H9 (cell line): ENCODE measurements at regions not wholly inside any gene's neighbourhood (a gene's known extent, or its start where the extent isn't known, plus 50 kb on each side); places are given as distances from the start of the nearest gene placed in this dataset.

Experiments used
- DNase-seq: peaks from one replicate; pipeline ENCODE4 v3.0.0-alpha.2; 2017
- H2AFZ ChIP-seq: one replicate; pipeline ENCODE4 v1.6.1; 2013; ENCODE audit warnings: mild to moderate bottlenecking, low read length, control low read depth, moderate library complexity
- H2AK5ac ChIP-seq: 2 replicates; pipeline ENCODE4 v1.6.1; 2013; ENCODE audit warnings: low read length, control low read depth, mixed read lengths; ENCODE audit not compliant: insufficient read length
- H2BK120ac ChIP-seq: one replicate; pipeline ENCODE4 v1.6.1; 2013; ENCODE audit warnings: low read depth, mild to moderate bottlenecking, low read length, control low read depth, inconsistent platforms; ENCODE audit not compliant: poor library complexity, severe bottlenecking
- H2BK12ac ChIP-seq: 2 replicates; pipeline ENCODE4 v1.6.1; 2013; ENCODE audit warnings: low read length, control low read depth, mixed read lengths, low read depth; ENCODE audit not compliant: insufficient read length
- H2BK15ac ChIP-seq: 2 replicates; pipeline ENCODE4 v1.6.1; 2013; ENCODE audit warnings: low read depth, low read length, control low read depth
- H2BK20ac ChIP-seq: one replicate; pipeline ENCODE4 v1.6.1; 2013; ENCODE audit warnings: low read depth, mild to moderate bottlenecking, low read length, control low read depth, inconsistent platforms; ENCODE audit not compliant: poor library complexity, severe bottlenecking
- H2BK5ac ChIP-seq: 2 replicates; pipeline ENCODE4 v1.6.1; 2013; ENCODE audit warnings: low read length, control low read depth, mixed read lengths; ENCODE audit not compliant: insufficient read length
- H3K14ac ChIP-seq: 2 replicates; pipeline ENCODE4 v1.6.1; 2013; ENCODE audit warnings: low read length, control low read depth; ENCODE audit not compliant: insufficient read depth
- H3K18ac ChIP-seq: 2 replicates; pipeline ENCODE4 v1.6.1; 2013; ENCODE audit warnings: low read depth, mild to moderate bottlenecking, mixed read lengths, low read length, control low read depth; ENCODE audit not compliant: insufficient read length
- H3K23ac ChIP-seq: 2 replicates; pipeline ENCODE4 v1.6.1; 2013; ENCODE audit warnings: low read length, control low read depth, mixed read lengths, low read depth; ENCODE audit not compliant: insufficient read length
- H3K23me2 ChIP-seq: 2 replicates; pipeline ENCODE4 v1.6.1; 2013; ENCODE audit warnings: low read depth, mild to moderate bottlenecking, mixed read lengths, low read length, control low read depth; ENCODE audit not compliant: insufficient read length, poor library complexity, severe bottlenecking
- H3K27ac ChIP-seq: 2 replicates; pipeline ENCODE4 v1.5.1; 2013; ENCODE audit warnings: low read length, control low read depth, mixed read lengths, low read depth; ENCODE audit not compliant: insufficient read length
- H3K27me3 ChIP-seq: 2 replicates; pipeline ENCODE4 v1.6.1; 2013; ENCODE audit warnings: low read length, control low read depth, inconsistent platforms; ENCODE audit not compliant: insufficient read depth
- H3K4ac ChIP-seq: 2 replicates; pipeline ENCODE4 v1.6.1; 2013; ENCODE audit warnings: low read depth, mild to moderate bottlenecking, control low read depth, inconsistent platforms, low read length, moderate library complexity
- H3K4me1 ChIP-seq: 2 replicates; pipeline ENCODE4 v1.6.1; 2013; ENCODE audit warnings: low read length, control low read depth, inconsistent platforms; ENCODE audit not compliant: insufficient read depth
- H3K4me2 ChIP-seq: 2 replicates; pipeline ENCODE4 v1.6.1; 2013; ENCODE audit warnings: low read length, control low read depth, mixed read lengths; ENCODE audit not compliant: insufficient read length, insufficient read depth
- H3K56ac ChIP-seq: 2 replicates; pipeline ENCODE4 v1.6.1; 2013; ENCODE audit warnings: low read depth, mild to moderate bottlenecking, mixed read lengths, low read length, control low read depth; ENCODE audit not compliant: insufficient read length
- H3K79me1 ChIP-seq: 2 replicates; pipeline ENCODE4 v1.6.1; 2013; ENCODE audit warnings: low read depth, mild to moderate bottlenecking, moderate library complexity, low read length, control low read depth, inconsistent platforms; ENCODE audit not compliant: insufficient read depth, poor library complexity, severe bottlenecking
- H3K79me2 ChIP-seq: 2 replicates; pipeline ENCODE4 v1.6.1; 2013; ENCODE audit warnings: low read length, control low read depth, inconsistent platforms; ENCODE audit not compliant: insufficient read depth
- H3K9ac ChIP-seq: 2 replicates; pipeline ENCODE4 v1.6.1; 2013; ENCODE audit warnings: low read length, control low read depth, mixed read lengths; ENCODE audit not compliant: insufficient read length; ENCODE audit errors: extremely low read depth
- H3K9me3 ChIP-seq: one replicate; pipeline ENCODE4 v1.6.1; 2013; ENCODE audit warnings: low read depth, low read length, inconsistent platforms; ENCODE audit not compliant: control insufficient read depth
- H3T11ph ChIP-seq: one replicate; pipeline ENCODE4 v1.6.1; 2013; ENCODE audit warnings: mild to moderate bottlenecking, low read length, control low read depth, inconsistent platforms
- H4K20me1 ChIP-seq: one replicate; pipeline ENCODE4 v1.6.1; 2013; ENCODE audit not compliant: control insufficient read depth, insufficient read length, insufficient read depth
- H4K5ac ChIP-seq: 2 replicates; pipeline ENCODE4 v1.6.1; 2013; ENCODE audit warnings: low read depth, mild to moderate bottlenecking, mixed read lengths, low read length, control low read depth; ENCODE audit not compliant: insufficient read length
- H4K8ac ChIP-seq: replicated peaks from 2 replicates; pipeline ENCODE4 v1.6.1; 2013; ENCODE audit warnings: low read length, control low read depth, mixed read lengths, low read depth; ENCODE audit not compliant: insufficient read length
- H4K91ac ChIP-seq: 2 replicates; pipeline ENCODE4 v1.6.1; 2013; ENCODE audit warnings: low read depth, mild to moderate bottlenecking, moderate library complexity, mixed read lengths, low read length, control low read depth; ENCODE audit not compliant: insufficient read length
- H3K27ac Mint-ChIP-seq, 3 experiments: 2 replicates in 2 of 3; 3 replicates in 1 of 3; pipeline ENCODE4 v1.8.0; 2020 to 2021; ENCODE audit warnings: mixed read lengths in 3 of 3, mild to moderate bottlenecking in 1 of 3, moderate library complexity in 1 of 3
- H3K27me3 Mint-ChIP-seq: 2 replicates; pipeline ENCODE4 v1.8.0; 2021; ENCODE audit warnings: low read depth, mild to moderate bottlenecking, moderate library complexity, mixed read lengths
- H3K36me3 Mint-ChIP-seq, 3 experiments: 2 replicates in 2 of 3; 3 replicates in 1 of 3; pipeline ENCODE4 v1.8.0; 2020 to 2021; ENCODE audit warnings: low read depth in 3 of 3, mixed read lengths in 3 of 3; ENCODE audit not compliant: insufficient read depth in 1 of 3
- H3K4me1 Mint-ChIP-seq, 2 experiments: 2 replicates each; pipeline ENCODE4 v1.8.0; 2020; ENCODE audit warnings: mixed read lengths in 2 of 2
- H3K4me3 Mint-ChIP-seq, 2 experiments: 2 replicates in 1 of 2; 3 replicates in 1 of 2; pipeline ENCODE4 v1.8.0; 2020 to 2021; ENCODE audit warnings: mild to moderate bottlenecking in 2 of 2, mixed read lengths in 2 of 2, moderate library complexity in 1 of 2
- H3K9me3 Mint-ChIP-seq, 2 experiments: 2 replicates in 1 of 2; 3 replicates in 1 of 2; pipeline ENCODE4 v1.8.0; 2020; ENCODE audit warnings: mild to moderate bottlenecking in 2 of 2, mixed read lengths in 2 of 2, moderate library complexity in 1 of 2
- CTCF ChIP-seq: fragments of 200-600 bp; sonication (generic); conservative IDR thresholded peaks from 3 replicates; pipeline ENCODE4 v1.8.0; 2021; ENCODE audit warnings: antibody characterized with exemption, mild to moderate bottlenecking
- WGBS: extraction: QIAGEN DNeasy Blood & Tissue Kit; methylation state at CpG from one replicate; pipeline ENCODE4 v1.1.7; 2013; ENCODE audit warnings: missing lambda C conversion rate, low lambda C conversion rate, mixed read lengths; ENCODE audit not compliant: insufficient read length; ENCODE audit errors: extremely low coverage; 5-methylcytosine and 5-hydroxymethylcytosine counted together

- H3K79me1 ChIP-seq = no peaks in the 10 kb centered on the region
- H2BK15ac ChIP-seq = no peak overlapping the region
- no peak overlapping the region for H3K9ac ChIP-seq
- no peak overlapping the region for H3K27ac Mint-ChIP-seq
- no peaks in the 10 kb centered on the region for H4K20me1 ChIP-seq
- no peak overlapping the region for H3K56ac ChIP-seq
- H2AFZ ChIP-seq = no peak overlapping the region
- no peaks in the 10 kb centered on the region for H3K23me2 ChIP-seq
- H3K4me1 Mint-ChIP-seq = no peaks in the 10 kb centered on the region
- peaks cover 0 to under 1% (median 0%) of the 10 kb centered on the region in 3 experiments; a peak in 1 of 7 replicates for H3K36me3 Mint-ChIP-seq
- no peak overlapping the region for H4K91ac ChIP-seq
- H3K14ac ChIP-seq = no peak overlapping the region
- H3K27me3 ChIP-seq = no peaks in the 10 kb centered on the region
- no peak overlapping the region for H2AK5ac ChIP-seq
- no peak overlapping the region for H3K18ac ChIP-seq
- no peak for TF ChIP-seq CTCF
- no peak overlapping the region for H2BK5ac ChIP-seq
- no peak overlapping the region for H3K4me2 ChIP-seq
- no peak overlapping the region for H4K5ac ChIP-seq
- H2BK12ac ChIP-seq = no peak overlapping the region
- H3K4me3 Mint-ChIP-seq = no peak overlapping the region
- H3K4me1 ChIP-seq = no peaks in the 10 kb centered on the region
- H3K23ac ChIP-seq = no peak overlapping the region
- no peaks in the 10 kb centered on the region for H3K79me2 ChIP-seq
- no peaks in the 10 kb centered on the region for H3K9me3 Mint-ChIP-seq
- no peak overlapping the region for H3T11ph ChIP-seq
- H2BK120ac ChIP-seq = no peak overlapping the region
- no peak overlapping the region for H2BK20ac ChIP-seq
- H4K8ac ChIP-seq = no peak overlapping the region
- no peak for DNase-seq
- no peak overlapping the region for H3K27ac ChIP-seq
- H3K27me3 Mint-ChIP-seq = no peaks in the 10 kb centered on the region
- H3K9me3 ChIP-seq = no peaks in the 10 kb centered on the region
- no peak overlapping the region for H3K4ac ChIP-seq
- WGBS = no CpG with 5 or more reads among the region's 1 CpG
These were observed 615.1 kb downstream of the ANKRD50 start for GRCh38 chr4:124097447-124097846.
